Panc1 (cell line): ENCODE measurements at regions not wholly inside any gene's neighbourhood (a gene's known extent, or its start where the extent isn't known, plus 50 kb on each side); places are given as distances from the start of the nearest gene placed in this dataset.

Experiments
- ATAC-seq: fragments of 200-7000 bp; cut with Tn5 transposase; 2 replicates; pipeline ENCODE4 v1.9.1; 2020; ENCODE audit warnings: mild to moderate bottlenecking, moderate library complexity
- BruUV-seq: library from RNA; stranded (reverse); fragments of 400-500 nt; replicated peaks from 2 replicates; lab custom pipeline; 2021; lab: Mats Ljungman, UMichigan
- CTCF ChIA-PET: fragments of 300-600 bp; sonication (Branson Sonifier 250); formaldehyde crosslinking; loops from one replicate; lab custom pipeline; 2022; ENCODE audit warnings: antibody characterized with exemption; lab: Charles Lee
- POLR2A ChIA-PET: fragments of 300-600 bp; sonication (Branson Sonifier 250); formaldehyde crosslinking; loops from one replicate; lab custom pipeline; 2022; ENCODE audit warnings: antibody characterized with exemption; lab: Charles Lee
- DNase-seq: peaks from one replicate; pipeline ENCODE4 v3.0.0-alpha.2; 2010; ENCODE audit warnings: low read depth, low spot score
- H3K27ac ChIP-seq: 2 replicates; pipeline ENCODE4 v1.5.1; 2011; ENCODE audit warnings: mild to moderate bottlenecking, low read length, inconsistent platforms
- H3K27me3 ChIP-seq: fragments of 200-500 bp; sonication (Bioruptor generic); 2 replicates; pipeline ENCODE4 v1.6.0; 2014; ENCODE audit warnings: low read length, inconsistent platforms; ENCODE audit not compliant: control insufficient read depth, insufficient read depth
- H3K36me3 ChIP-seq: fragments of 200-500 bp; sonication (Bioruptor generic); 2 replicates; pipeline ENCODE4 v1.5.1; 2014; ENCODE audit warnings: inconsistent platforms, mild to moderate bottlenecking, low read length, moderate library complexity; ENCODE audit not compliant: control insufficient read depth, insufficient read depth
- H3K4me1 ChIP-seq: 2 replicates; pipeline ENCODE4 v1.5.1; 2011; ENCODE audit warnings: inconsistent platforms, mild to moderate bottlenecking, low read length, moderate library complexity; ENCODE audit not compliant: control insufficient read depth, insufficient read depth
- H3K4me3 ChIP-seq, 2 experiments: 2 replicates each; pipeline ENCODE4 v1.5.1; 2011 to 2012; ENCODE audit warnings: low read depth in 2 of 2, low read length in 2 of 2, mild to moderate bottlenecking in 2 of 2, inconsistent platforms in 1 of 2, moderate library complexity in 1 of 2
- H3K9me3 ChIP-seq: fragments of 200-500 bp; sonication (Bioruptor generic); 2 replicates; pipeline ENCODE4 v1.5.1; 2014; ENCODE audit warnings: low read depth, mild to moderate bottlenecking, inconsistent platforms, low read length, moderate library complexity; ENCODE audit not compliant: control insufficient read depth, insufficient read depth
- CTCF ChIP-seq: fragments of 450-650 bp; IDR thresholded peaks from 2 replicates; pipeline ENCODE4 v1.5.1; 2017; ENCODE audit warnings: mild to moderate bottlenecking
- POLR2AphosphoS5 ChIP-seq: IDR thresholded peaks from 2 replicates; pipeline ENCODE4 v1.6.1; 2012; ENCODE audit warnings: mild to moderate bottlenecking, low read depth, low read length, moderate library complexity
- REST ChIP-seq, 2 experiments: IDR thresholded peaks; 2 replicates each; pipeline ENCODE4 v1.6.1; 2011 to 2012; ENCODE audit warnings: low read depth in 2 of 2, control low read depth in 1 of 2, low read length in 1 of 2, mild to moderate bottlenecking in 1 of 2, moderate library complexity in 1 of 2; ENCODE audit not compliant: insufficient read depth in 1 of 2
- SIN3A ChIP-seq: IDR thresholded peaks from 2 replicates; pipeline ENCODE4 v1.6.1; 2012; ENCODE audit warnings: low read depth, mild to moderate bottlenecking, low read length, moderate library complexity, borderline replicate concordance; ENCODE audit not compliant: insufficient read depth
- TCF7L2 ChIP-seq: IDR thresholded peaks from 2 replicates; pipeline ENCODE4 v1.6.1; 2011; ENCODE audit warnings: mild to moderate bottlenecking, low read depth, low read length, inconsistent platforms
- in situ Hi-C: cut with HindIII; loops from 2 replicates; pipeline ENCODE4 v1.10.0; 2016; ENCODE audit warnings: low sequenced_read_pairs, low pct_unique_long_range_greater_than_20kb
- intact Hi-C: fragments of 100-400 bp; cut with micrococcal nuclease; formaldehyde crosslinking; loops from one replicate; pipeline ENCODE4 v1.10.0; 2022; ENCODE audit not compliant: unreplicated experiment

- H3K36me3 ChIP-seq = no peaks in the 10 kb centered on the region
- no peak for DNase-seq
- ATAC-seq = peak; percentile 48; the same call in 1 of the 2 replicates
- H3K27me3 ChIP-seq = no peaks in the 10 kb centered on the region
- H3K9me3 ChIP-seq = no peaks in the 10 kb centered on the region
- POLR2A ChIA-PET = no interaction called here
- H3K4me1 ChIP-seq = no peaks in the 10 kb centered on the region
- no TSS peak for BruUV-seq
- no peak overlapping the region for H3K4me3 ChIP-seq
- CTCF ChIA-PET = no interaction called here
- in situ Hi-C loops (no loop called here), intact Hi-C loops (no loop called here)
- no peak overlapping the region for H3K27ac ChIP-seq
- TF ChIP-seq REST (IDR thresholded peaks at IDR 0.05; ENCODE audit: insufficient read depth in 1 of 2, low read depth in 2 of 2, low read length in 1 of 2) (no peak), CTCF (no peak), SIN3A (no peak), TCF7L2 (no peak), POLR2AphosphoS5 (no peak)
Measured at GRCh38 chr15:96767703-96768434, 437.4 kb downstream of the NR2F2 start.

GRCh38 chr15:96768435-96768789, 437.9 kb downstream of the NR2F2 start:
- BruUV-seq = no TSS peak
- H3K36me3 ChIP-seq = no peaks in the 10 kb centered on the region
- H3K9me3 ChIP-seq = no peaks in the 10 kb centered on the region
- ATAC-seq (no peak), DNase-seq (no peak)
- H3K27ac ChIP-seq = no peak overlapping the region
- intact Hi-C loops = no loop called here
- no peaks in the 10 kb centered on the region for H3K27me3 ChIP-seq
- ChIA-PET CTCF (no interaction called here), POLR2A (no interaction called here)
- TF ChIP-seq CTCF (no peak), SIN3A (no peak), TCF7L2 (no peak), POLR2AphosphoS5 (no peak), REST (IDR thresholded peaks at IDR 0.05; ENCODE audit: insufficient read depth in 1 of 2, low read depth in 2 of 2, low read length in 1 of 2) (no peak)
- no peaks in the 10 kb centered on the region for H3K4me1 ChIP-seq
- no peak overlapping the region for H3K4me3 ChIP-seq
- in situ Hi-C loops = no loop called here
